HG02588 (cell line): ENCODE measurements at regions not wholly inside any gene's neighbourhood (a gene's known extent, or its start where the extent isn't known, plus 50 kb on each side); places are given as distances from the start of the nearest gene placed in this dataset.

Experiments used
- ATAC-seq: cut with Tn5 transposase; IDR thresholded peaks from one replicate; pipeline ENCODE4 v1.9.1; 2021; ENCODE audit warnings: mild to moderate bottlenecking, moderate library complexity; ENCODE audit not compliant: unreplicated experiment

GRCh38 chr7:18305866-18306265, 189.7 kb upstream of the HDAC9 start:
- no peak for ATAC-seq

GRCh38 chr7:18306696-18307095, 188.9 kb upstream of the HDAC9 start:
- no peak for ATAC-seq

GRCh38 chr7:18308938-18309337, 186.6 kb upstream of the HDAC9 start:
- no peak for ATAC-seq

- ATAC-seq: no peak
Observed at GRCh38 chr7:18312482-18312881, 183.1 kb upstream of the HDAC9 start.

- no peak for ATAC-seq
Observed at GRCh38 chr7:18313965-18314364, 181.6 kb upstream of the HDAC9 start.

GRCh38 chr7:18315241-18315640, 180.3 kb upstream of the HDAC9 start:
- no peak for ATAC-seq

- ATAC-seq: no peak
Observed at GRCh38 chr7:18317941-18318340, 177.6 kb upstream of the HDAC9 start.

GRCh38 chr7:18320422-18320821, 175.1 kb upstream of the HDAC9 start:
- ATAC-seq: no peak

GRCh38 chr7:18320971-18321567, 174.5 kb upstream of the HDAC9 start:
- peak; percentile 87 for ATAC-seq

- ATAC-seq: no peak
Observed at GRCh38 chr7:18330548-18330947, 165.0 kb upstream of the HDAC9 start.

- no peak for ATAC-seq
Observed at GRCh38 chr7:18336626-18337025, 158.9 kb upstream of the HDAC9 start.

- no peak for ATAC-seq
Observed at GRCh38 chr7:18337048-18337809, 158.3 kb upstream of the HDAC9 start.

- ATAC-seq: no peak
Observed at GRCh38 chr7:18338910-18339523, 156.5 kb upstream of the HDAC9 start.

- ATAC-seq: no peak
Observed at GRCh38 chr7:18341756-18342155, 153.8 kb upstream of the HDAC9 start.

- ATAC-seq: no peak
Observed at GRCh38 chr7:18343047-18343446, 152.5 kb upstream of the HDAC9 start.

- ATAC-seq: no peak
Observed at GRCh38 chr7:18344536-18344935, 151.0 kb upstream of the HDAC9 start.

GRCh38 chr7:18345641-18346234, 149.8 kb upstream of the HDAC9 start:
- ATAC-seq: no peak

- ATAC-seq: no peak
Observed at GRCh38 chr7:18347170-18347569, 148.4 kb upstream of the HDAC9 start.

- no peak for ATAC-seq
Observed at GRCh38 chr7:18350678-18351077, 144.9 kb upstream of the HDAC9 start.

- ATAC-seq: peak; percentile 74
Observed at GRCh38 chr7:18352339-18353255, 143.0 kb upstream of the HDAC9 start.

GRCh38 chr7:18353339-18353738, 142.2 kb upstream of the HDAC9 start:
- ATAC-seq: no peak
